HS-5 (cell line): ENCODE measurements at regions not wholly inside any gene's neighbourhood (a gene's known extent, or its start where the extent isn't known, plus 50 kb on each side); places are given as distances from the start of the nearest gene placed in this dataset.
"Not testable (repeated sequence)": the region's sequence is repeated elsewhere in the genome, so short reads cannot be mapped to it uniquely, and the experiment has no call there.

Experiments used
- DNase-seq: peaks from one replicate; pipeline ENCODE4 v3.0.0-alpha.2; 2012; ENCODE audit warnings: low read depth

GRCh38 chr2:16066261-16067036, 126.1 kb downstream of the MYCN start:
- DNase-seq = no peak

- DNase-seq = not testable (repeated sequence)
These were observed 125.1 kb downstream of the MYCN start for GRCh38 chr2:16065272-16066069.

GRCh38 chr2:16064745-16065144, 124.4 kb downstream of the MYCN start:
- DNase-seq = no peak

- no peak for DNase-seq
These were observed 123.7 kb downstream of the MYCN start for GRCh38 chr2:16063955-16064633.

GRCh38 chr2:16063251-16063850, 123.0 kb downstream of the MYCN start:
- DNase-seq = no peak

- no peak for DNase-seq
These were observed 122.3 kb downstream of the MYCN start for GRCh38 chr2:16062471-16063250.

- DNase-seq = no peak
These were observed 121.3 kb downstream of the MYCN start for GRCh38 chr2:16061441-16062217.

- DNase-seq = no peak
These were observed 120.6 kb downstream of the MYCN start for GRCh38 chr2:16060936-16061338.

- DNase-seq = no peak
These were observed 120.0 kb downstream of the MYCN start for GRCh38 chr2:16060125-16060935.

GRCh38 chr2:16059393-16060016, 119.2 kb downstream of the MYCN start:
- DNase-seq = no peak

GRCh38 chr2:16058747-16059358, 118.5 kb downstream of the MYCN start:
- DNase-seq = no peak

GRCh38 chr2:16058256-16058655, 117.9 kb downstream of the MYCN start:
- DNase-seq = no peak

- DNase-seq = no peak
These were observed 117.3 kb downstream of the MYCN start for GRCh38 chr2:16057661-16058060.

- DNase-seq = no peak
These were observed 115.7 kb downstream of the MYCN start for GRCh38 chr2:16055848-16056580.

- DNase-seq = no peak
These were observed 113.3 kb downstream of the MYCN start for GRCh38 chr2:16053437-16054257.

GRCh38 chr2:16052571-16053052, 112.3 kb downstream of the MYCN start:
- DNase-seq = not testable (repeated sequence)
